Activated B cell treated with CpG ODN at 0.5 μM for 24 hours (primary cell): ENCODE measurements at regions not wholly inside any gene's neighbourhood (a gene's known extent, or its start where the extent isn't known, plus 50 kb on each side); places are given as distances from the start of the nearest gene placed in this dataset.

Experiments
- ATAC-seq: fragments of 200-7000 bp; cut with Tn5 transposase; one replicate; pipeline ENCODE4 v1.10.0; 2021; ENCODE audit warnings: low read depth, mild to moderate bottlenecking, moderate library complexity
- CTCF ChIA-PET: fragments of 350-600 bp; sonication (Branson Sonifier 250); formaldehyde crosslinking; loops from one replicate; lab custom pipeline; 2021; ENCODE audit warnings: antibody characterized with exemption; lab: Charles Lee
- POLR2A ChIA-PET: fragments of 350-600 bp; sonication (Branson Sonifier 250); formaldehyde crosslinking; loops from one replicate; lab custom pipeline; 2021; ENCODE audit warnings: antibody characterized with exemption; lab: Charles Lee
- DNase-seq: peaks from one replicate; pipeline ENCODE4 v3.0.0; 2022
- H3K27ac Mint-ChIP-seq: one replicate; pipeline ENCODE4 v1.8.0; 2020; ENCODE audit warnings: mixed read lengths
- H3K27me3 Mint-ChIP-seq: one replicate; pipeline ENCODE4 v1.8.0; 2021; ENCODE audit warnings: mixed read lengths
- H3K36me3 Mint-ChIP-seq: one replicate; pipeline ENCODE4 v1.8.0; 2021; ENCODE audit warnings: low read depth, mixed read lengths
- H3K4me1 Mint-ChIP-seq: one replicate; pipeline ENCODE4 v1.8.0; 2021; ENCODE audit warnings: mixed read lengths
- H3K4me3 Mint-ChIP-seq: one replicate; pipeline ENCODE4 v1.8.0; 2020; ENCODE audit warnings: mild to moderate bottlenecking, mixed read lengths
- H3K9me3 Mint-ChIP-seq: one replicate; pipeline ENCODE4 v1.8.0; 2020; ENCODE audit warnings: mixed read lengths
- CTCF ChIP-seq: fragments of 200-600 bp; IDR thresholded peaks from one replicate; pipeline ENCODE4 v1.8.0; 2022; ENCODE audit warnings: antibody characterized with exemption, mild to moderate bottlenecking
- intact Hi-C: fragments of 100-400 bp; cut with micrococcal nuclease; formaldehyde crosslinking; loops from one replicate; pipeline ENCODE4 v1.15.1; 2024

GRCh38 chr2:41698678-41699422 is 349.0 kb upstream of the PKDCC start:
- intact Hi-C loops: loop anchor here (1.0 to 5.0 kb wide), 2 partner anchors 287 to 1786 kb away; no protein-coding TSS in a partner anchor

DNA sequence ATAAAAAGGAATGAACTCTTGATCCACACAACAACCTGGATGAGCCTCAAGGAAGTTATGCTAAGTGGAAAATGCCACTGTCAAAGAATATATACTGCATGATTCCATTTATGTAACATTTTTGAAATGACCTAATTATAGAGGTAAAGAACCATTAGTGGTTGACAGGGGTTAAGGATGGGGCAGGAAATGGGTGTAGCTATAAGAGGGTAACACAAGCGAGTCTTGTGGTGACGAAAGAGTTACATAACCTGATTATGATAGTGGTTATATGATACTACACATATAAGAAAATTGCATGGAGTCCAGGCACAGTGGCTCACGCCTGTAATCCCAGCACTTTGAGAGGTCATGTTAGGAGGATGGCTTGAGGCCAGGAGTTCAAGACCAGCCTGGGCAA is 346.6 kb upstream of the PKDCC start:
- Mint-ChIP-seq H3K27ac (no peak overlapping the region), H3K27me3 (peaks cover 4% of the 10 kb centered on the region), H3K4me1 (no peaks in the 10 kb centered on the region), H3K4me3 (no peak overlapping the region), H3K36me3 (no peaks in the 10 kb centered on the region), H3K9me3 (no peaks in the 10 kb centered on the region)
- ATAC-seq (no peak), DNase-seq (no peak)
- CTCF ChIA-PET: no interaction called here
- TF ChIP-seq CTCF: no peak
- intact Hi-C loops: no loop called here
- POLR2A ChIA-PET: no interaction called here

More at GRCh38 chr2:41698678-41699422, 349.0 kb upstream of the PKDCC start:
- Mint-ChIP-seq H3K36me3 (no peaks in the 10 kb centered on the region), H3K27me3 (peaks cover 4% of the 10 kb centered on the region), H3K4me1 (no peaks in the 10 kb centered on the region), H3K9me3 (no peaks in the 10 kb centered on the region), H3K4me3 (no peak overlapping the region), H3K27ac (no peak overlapping the region)
- ATAC-seq: no peak
- no peak for TF ChIP-seq CTCF
- no peak for DNase-seq
- POLR2A ChIA-PET: no interaction called here
- CTCF ChIA-PET: interaction anchor here (1.2 to 2.8 kb wide), 3 partner anchors 12 to 1785 kb away, joined by 4 to 24 read pairs (median 5); no protein-coding TSS in a partner anchor

- Mint-ChIP-seq H3K9me3 (no peaks in the 10 kb centered on the region), H3K27ac (no peak overlapping the region), H3K27me3 (peaks cover 4% of the 10 kb centered on the region), H3K4me1 (no peaks in the 10 kb centered on the region), H3K36me3 (no peaks in the 10 kb centered on the region), H3K4me3 (no peak overlapping the region)
- ATAC-seq: no peak
- ChIA-PET CTCF (interaction anchor here (1.1 kb wide), 1 partner anchor 1790 kb away, joined by 3 read pairs; no protein-coding TSS in a partner anchor), POLR2A (no interaction called here)
- TF ChIP-seq CTCF: no peak
- DNase-seq: no peak
- intact Hi-C loops: no loop called here
Observed at GRCh38 chr2:41703123-41703522, 344.7 kb upstream of the PKDCC start.

DNA sequence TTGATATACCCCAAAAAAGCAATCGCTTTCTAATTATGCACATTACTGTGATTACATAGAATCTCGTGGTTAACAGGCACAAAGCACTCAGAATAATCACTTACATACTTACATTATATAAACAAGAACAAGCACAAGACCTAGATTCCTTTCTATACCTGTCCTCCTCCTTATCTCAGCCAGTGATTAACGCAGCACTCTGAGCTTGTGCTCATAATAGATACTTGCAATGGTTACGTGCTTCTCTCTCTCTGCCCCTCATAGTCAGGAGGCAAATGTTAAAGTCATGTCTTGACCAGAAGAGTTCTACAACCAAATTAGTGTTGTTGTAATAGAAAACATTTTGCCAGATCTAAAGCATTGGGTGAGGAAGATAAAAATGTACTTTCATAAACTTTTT is 342.2 kb upstream of the PKDCC start:
- TF ChIP-seq CTCF: no peak
- H3K36me3 Mint-ChIP-seq: no peaks in the 10 kb centered on the region

DNA sequence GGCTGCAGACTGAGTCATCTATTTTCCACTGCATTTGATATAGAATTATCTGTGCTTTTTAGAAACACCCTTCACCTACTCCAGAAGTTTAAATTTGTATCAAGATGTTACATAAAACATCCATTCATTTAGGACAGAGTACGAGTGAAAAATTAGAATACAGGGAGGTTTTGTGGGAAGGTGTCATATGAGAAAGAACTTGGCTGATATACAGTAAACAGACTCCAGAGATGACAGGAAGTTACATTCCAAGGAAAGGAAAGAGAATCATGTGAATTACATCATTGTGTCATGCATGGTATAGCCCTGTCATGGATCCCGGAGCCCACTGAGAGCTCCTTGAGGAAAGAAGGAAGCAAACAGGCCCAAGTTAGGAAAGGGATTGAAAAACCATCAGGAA is 341.5 kb upstream of the PKDCC start:
- no peaks in the 10 kb centered on the region for H3K36me3 Mint-ChIP-seq
- intact Hi-C loops: no loop called here
- ATAC-seq (no peak), DNase-seq (no peak)
- POLR2A ChIA-PET: no interaction called here
- CTCF ChIA-PET: no interaction called here
- no peaks in the 10 kb centered on the region for H3K27me3 Mint-ChIP-seq
- TF ChIP-seq CTCF: no peak
- peaks cover 13% of the 10 kb centered on the region for H3K4me1 Mint-ChIP-seq
- H3K9me3 Mint-ChIP-seq: no peaks in the 10 kb centered on the region
- H3K4me3 Mint-ChIP-seq: no peak overlapping the region
- no peak overlapping the region for H3K27ac Mint-ChIP-seq

More for the DNA sequence above, 342.2 kb upstream of the PKDCC start:
- ChIA-PET POLR2A (no interaction called here), CTCF (no interaction called here)
- Mint-ChIP-seq H3K27me3 (no peaks in the 10 kb centered on the region), H3K9me3 (no peaks in the 10 kb centered on the region), H3K4me1 (peaks cover 13% of the 10 kb centered on the region), H3K4me3 (no peak overlapping the region), H3K27ac (no peak overlapping the region)
- intact Hi-C loops: no loop called here
- DNase-seq (no peak), ATAC-seq (no peak)
